K562 (cell line): ENCODE measurements at regions not wholly inside any gene's neighbourhood (a gene's known extent, or its start where the extent isn't known, plus 50 kb on each side); places are given as distances from the start of the nearest gene placed in this dataset.

ENCODE experiments used
- ATAC-seq: fragments of 200-7000 bp; cut with Tn5 transposase; 3 replicates; pipeline ENCODE4 v1.9.1; 2020; ENCODE audit warnings: moderate library complexity
- BruUV-seq: library from RNA; stranded (reverse); fragments of 400-500 nt; replicated peaks from 2 replicates; lab custom pipeline; 2021; lab: Mats Ljungman, UMichigan
- CTCF ChIA-PET: fragments of 300-600 bp; formaldehyde crosslinking; extraction: SDS; loops from one replicate; lab custom pipeline; 2021; ENCODE audit warnings: low intra/inter-chr PET ratio; lab: Yijun Ruan, JAX
- POLR2A ChIA-PET: fragments of 300-600, 350-650 bp; sonication (Branson Sonifier 250); formaldehyde crosslinking; extraction: SDS; loops from one replicate; lab custom pipeline; 2021; ENCODE audit warnings: antibody characterized with exemption, inconsistent platforms; lab: Yijun Ruan, JAX
- DNase-seq, 4 experiments: peaks; one replicate each; pipeline versions ENCODE4 v3.0.0 to v3.0.0-alpha.2; 2011 to 2018; ENCODE audit warnings: low spot score in 3 of 4, mixed read lengths in 3 of 4; ENCODE audit errors: extremely low read depth in 1 of 4
- FAIRE-seq: peaks from 2 replicates; lab custom pipeline; 2011; peaks lifted over from hg19 to GRCh38; lab: Jason Lieb, UNC
- H2AFZ ChIP-seq: 2 replicates; pipeline ENCODE4 v1.6.0; 2011; ENCODE audit warnings: low read depth, low read length, control low read depth, inconsistent platforms
- H3K27ac ChIP-seq: fragments of 200-600 bp; 3 replicates; pipeline ENCODE4 v1.8.0; 2011; ENCODE audit warnings: low read depth, mild to moderate bottlenecking, control low read depth, inconsistent platforms, low read length, moderate library complexity, mixed read lengths; ENCODE audit errors: extremely low read depth
- H3K27me3 ChIP-seq, 2 experiments: fragments of 300-600 bp in 1 of 2; 2 replicates in 1 of 2; 3 replicates in 1 of 2; pipeline versions ENCODE4 v1.6.0 to v1.8.0; 2011; ENCODE audit warnings: inconsistent platforms in 2 of 2, low read length in 2 of 2, mild to moderate bottlenecking in 1 of 2, mixed read lengths in 1 of 2, moderate library complexity in 1 of 2; ENCODE audit not compliant: control insufficient read depth in 2 of 2, insufficient read depth in 2 of 2
- H3K36me3 ChIP-seq: fragments of 300-600 bp; 3 replicates; pipeline ENCODE4 v1.8.0; 2011; ENCODE audit warnings: mild to moderate bottlenecking, low read length, inconsistent platforms; ENCODE audit not compliant: control insufficient read depth, insufficient read depth
- H3K4me1 ChIP-seq, 2 experiments: fragments of 200-600 bp in 1 of 2; replicated peaks in 1 of 2; 2 replicates in 1 of 2; 3 replicates in 1 of 2; pipeline versions ENCODE4 v1.5.1 to v1.8.0; 2011; ENCODE audit warnings: inconsistent platforms in 2 of 2, low read length in 2 of 2, mild to moderate bottlenecking in 1 of 2, mixed read lengths in 1 of 2, moderate library complexity in 1 of 2; ENCODE audit not compliant: control insufficient read depth in 2 of 2, insufficient read depth in 2 of 2
- H3K4me2 ChIP-seq: 2 replicates; pipeline ENCODE4 v1.6.1; 2011; ENCODE audit warnings: low read length, control low read depth, inconsistent platforms, mixed read lengths; ENCODE audit not compliant: insufficient read depth
- H3K4me3 ChIP-seq: fragments of 200-600 bp; sonication (generic), shearing (Covaris generic); 2 replicates; pipeline ENCODE4 v1.5.1; 2016; ENCODE audit warnings: control low read depth, inconsistent platforms
- H3K79me2 ChIP-seq: fragments of 200-600 bp; 3 replicates; pipeline ENCODE4 v1.8.0; 2011; ENCODE audit warnings: low read length, inconsistent platforms; ENCODE audit not compliant: control insufficient read depth, insufficient read depth
- H3K9ac ChIP-seq, 2 experiments: 2 replicates each; pipeline versions ENCODE4 v1.6.0 to v1.6.1; 2011; ENCODE audit warnings: low read depth in 2 of 2, low read length in 2 of 2, control low read depth in 1 of 2, inconsistent platforms in 1 of 2, mild to moderate bottlenecking in 1 of 2, mixed read lengths in 1 of 2; ENCODE audit not compliant: insufficient read depth in 1 of 2
- H3K9me1 ChIP-seq: one replicate; pipeline ENCODE4 v1.6.0; 2011; ENCODE audit warnings: inconsistent platforms, mild to moderate bottlenecking, low read length, moderate library complexity; ENCODE audit not compliant: control insufficient read depth, insufficient read depth
- H3K9me3 ChIP-seq: replicated peaks from 2 replicates; pipeline ENCODE4 v1.5.1; 2011; ENCODE audit warnings: low read depth, low read length, inconsistent platforms; ENCODE audit not compliant: control insufficient read depth, insufficient read depth
- H4K20me1 ChIP-seq: replicated peaks from 2 replicates; pipeline ENCODE4 v1.6.1; 2011; ENCODE audit warnings: low read length, inconsistent platforms, mixed read lengths; ENCODE audit not compliant: control insufficient read depth, insufficient read depth
- ARNT ChIP-seq, 2 experiments: fragments of 450-650 bp; IDR thresholded peaks; 2 replicates each; pipeline ENCODE4 v1.6.1; 2016; ENCODE audit warnings: mild to moderate bottlenecking in 1 of 2
- ASH1L ChIP-seq: fragments of 450-650 bp; IDR thresholded peaks from 2 replicates; pipeline ENCODE4 v1.6.1; 2018; ENCODE audit warnings: borderline replicate concordance, mild to moderate bottlenecking, low read depth; ENCODE audit not compliant: partially characterized antibody
- BCOR ChIP-seq: fragments of 450-650 bp; IDR thresholded peaks from 2 replicates; pipeline ENCODE4 v1.6.1; 2016
- HOXB6 ChIP-seq: fragments of 250-450 bp; sonication (Bioruptor Pico); IDR thresholded peaks from 2 replicates; pipeline ENCODE4 v1.5.1; 2022; ENCODE audit warnings: mild to moderate bottlenecking, borderline replicate concordance
- KAT7 ChIP-seq: sonication (generic); formaldehyde crosslinking; IDR thresholded peaks from 2 replicates; pipeline ENCODE4 v1.8.0; 2022; ENCODE audit warnings: missing genetic modification reagents, mild to moderate bottlenecking, borderline replicate concordance
- MTA1 ChIP-seq: fragments of 450-650 bp; IDR thresholded peaks from 2 replicates; pipeline ENCODE4 v1.6.1; 2017; ENCODE audit warnings: borderline replicate concordance
- MXI1 ChIP-seq: IDR thresholded peaks from 2 replicates; pipeline ENCODE4 v1.6.1; 2011; ENCODE audit warnings: low read depth, mild to moderate bottlenecking, improper control_type of control experiment, low read length
- MYBL2 ChIP-seq, 2 experiments: fragments of 450-650 bp in 1 of 2; sonication (generic) in 1 of 2; formaldehyde crosslinking in 1 of 2; IDR thresholded peaks; 2 replicates each; pipeline versions ENCODE4 v1.6.1 to v1.8.1; 2017 to 2022; ENCODE audit warnings: borderline replicate concordance in 1 of 2, inconsistent platforms in 1 of 2, low read depth in 1 of 2, mild to moderate bottlenecking in 1 of 2, missing genetic modification reagents in 1 of 2, moderate library complexity in 1 of 2
- NBN ChIP-seq: fragments of 450-650 bp; IDR thresholded peaks from 2 replicates; pipeline ENCODE4 v1.6.1; 2016; ENCODE audit warnings: low read depth, mild to moderate bottlenecking
- POLR3A ChIP-seq: IDR thresholded peaks from 2 replicates; pipeline ENCODE4 v1.6.1; 2011; ENCODE audit warnings: borderline replicate concordance, mild to moderate bottlenecking, moderate library complexity; ENCODE audit not compliant: insufficient read length, insufficient read depth; ENCODE audit errors: extremely low read depth
- STAT5B ChIP-seq: fragments of 250-450 bp; sonication (Bioruptor Pico); IDR thresholded peaks from 2 replicates; pipeline ENCODE4 v1.8.0; 2021; ENCODE audit warnings: mild to moderate bottlenecking, inconsistent platforms
- TAF1 ChIP-seq: IDR thresholded peaks from 2 replicates; pipeline ENCODE4 v1.6.1; 2011; ENCODE audit warnings: mild to moderate bottlenecking, low read length, moderate library complexity; ENCODE audit not compliant: insufficient read depth, control insufficient read depth, severe bottlenecking; ENCODE audit errors: extremely low read depth
- WGBS: fragments of 100-300 bp; shearing (Covaris generic); methylation state at CpG from one replicate; pipeline ENCODE4 v1.1.6; 2016; ENCODE audit warnings: low coverage, mixed read lengths; ENCODE audit not compliant: insufficient coverage; ENCODE audit errors: missing lambda C conversion rate; 5-methylcytosine and 5-hydroxymethylcytosine counted together
- in situ Hi-C: fragments of 300-500 bp; cut with MboI; formaldehyde crosslinking; loops from 4 replicates; pipeline ENCODE4 v1.15.0; 2018; ENCODE audit warnings: inconsistent platforms, mixed read lengths
- intact Hi-C: fragments of 100-400 bp; cut with micrococcal nuclease; formaldehyde crosslinking; loops from 2 replicates; pipeline ENCODE4 v1.14.2; 2022
- TF ChIP-seq, protein P1 (sequence below): fragments of 250-450 bp; sonication (Bioruptor Pico); IDR thresholded peaks from 2 replicates; pipeline ENCODE4 v1.9.0; 2021; ENCODE audit warnings: mild to moderate bottlenecking
- TF ChIP-seq, protein P2 (sequence below), 2 experiments: fragments of 450-650 bp in 1 of 2; IDR thresholded peaks; 2 replicates each; pipeline ENCODE4 v1.6.1; 2011 to 2017; ENCODE audit warnings: low read depth in 2 of 2, antibody characterized with exemption in 1 of 2, borderline replicate concordance in 1 of 2, low read length in 1 of 2, mild to moderate bottlenecking in 1 of 2, mixed read lengths in 1 of 2; ENCODE audit not compliant: control insufficient read depth in 1 of 2

DNA sequence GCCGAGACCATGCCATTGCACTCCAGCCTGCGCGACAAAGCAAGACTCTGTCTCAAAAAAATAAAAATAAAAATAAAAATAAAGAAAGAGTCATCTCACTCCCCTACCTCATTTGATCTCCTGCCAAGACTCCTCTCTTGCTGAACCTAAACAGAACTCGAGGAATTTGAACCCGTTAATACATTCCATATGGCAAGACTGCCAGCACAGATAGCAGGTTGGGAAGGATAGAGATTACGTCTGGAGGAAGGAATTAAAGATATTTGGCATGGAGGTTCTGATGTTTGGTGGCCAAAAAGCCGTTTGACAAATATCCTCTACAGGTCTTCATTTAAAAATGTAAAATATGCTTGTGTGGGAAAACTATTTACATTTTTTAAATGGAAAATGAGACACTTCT is 549.6 kb downstream of the HTR7 start:
- Histone ChIP-seq H2AFZ (no peak overlapping the region), H3K27ac (no peak overlapping the region), H3K9ac (no peak overlapping the region), H3K9me3 (no peaks in the 10 kb centered on the region), H3K4me1 (no peaks in the 10 kb centered on the region), H4K20me1 (no peaks in the 10 kb centered on the region), H3K4me2 (no peak overlapping the region), H3K27me3 (no peaks in the 10 kb centered on the region), H3K9me1 (no peaks in the 10 kb centered on the region), H3K36me3 (no peaks in the 10 kb centered on the region), H3K79me2 (no peaks in the 10 kb centered on the region), H3K4me3 (no peak overlapping the region)
- POLR2A ChIA-PET: no interaction called here
- ATAC-seq (no peak), DNase-seq (no peak), FAIRE-seq (no peak)
- TF ChIP-seq STAT5B (no peak), POLR3A (no peak), MXI1 (no peak), MTA1 (no peak), MYBL2 (IDR thresholded peaks at IDR 0.05; ENCODE audit: low read depth) (no peak), MYBL2 (CRISPR knock-in tag; IDR thresholded peaks at IDR 0.05; ENCODE audit: borderline replicate concordance) (no peak), ASH1L (no peak), ARNT (IDR thresholded peaks at IDR 0.05) (no peak), KAT7 (no peak), BCOR (no peak), NBN (no peak), TAF1 (no peak), HOXB6 (CRISPR knock-in tag) (no peak)
- TF ChIP-seq, protein P1, sequence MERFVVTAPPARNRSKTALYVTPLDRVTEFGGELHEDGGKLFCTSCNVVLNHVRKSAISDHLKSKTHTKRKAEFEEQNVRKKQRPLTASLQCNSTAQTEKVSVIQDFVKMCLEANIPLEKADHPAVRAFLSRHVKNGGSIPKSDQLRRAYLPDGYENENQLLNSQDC (CRISPR knock-in tag): no peak
- TF ChIP-seq, protein P2, sequence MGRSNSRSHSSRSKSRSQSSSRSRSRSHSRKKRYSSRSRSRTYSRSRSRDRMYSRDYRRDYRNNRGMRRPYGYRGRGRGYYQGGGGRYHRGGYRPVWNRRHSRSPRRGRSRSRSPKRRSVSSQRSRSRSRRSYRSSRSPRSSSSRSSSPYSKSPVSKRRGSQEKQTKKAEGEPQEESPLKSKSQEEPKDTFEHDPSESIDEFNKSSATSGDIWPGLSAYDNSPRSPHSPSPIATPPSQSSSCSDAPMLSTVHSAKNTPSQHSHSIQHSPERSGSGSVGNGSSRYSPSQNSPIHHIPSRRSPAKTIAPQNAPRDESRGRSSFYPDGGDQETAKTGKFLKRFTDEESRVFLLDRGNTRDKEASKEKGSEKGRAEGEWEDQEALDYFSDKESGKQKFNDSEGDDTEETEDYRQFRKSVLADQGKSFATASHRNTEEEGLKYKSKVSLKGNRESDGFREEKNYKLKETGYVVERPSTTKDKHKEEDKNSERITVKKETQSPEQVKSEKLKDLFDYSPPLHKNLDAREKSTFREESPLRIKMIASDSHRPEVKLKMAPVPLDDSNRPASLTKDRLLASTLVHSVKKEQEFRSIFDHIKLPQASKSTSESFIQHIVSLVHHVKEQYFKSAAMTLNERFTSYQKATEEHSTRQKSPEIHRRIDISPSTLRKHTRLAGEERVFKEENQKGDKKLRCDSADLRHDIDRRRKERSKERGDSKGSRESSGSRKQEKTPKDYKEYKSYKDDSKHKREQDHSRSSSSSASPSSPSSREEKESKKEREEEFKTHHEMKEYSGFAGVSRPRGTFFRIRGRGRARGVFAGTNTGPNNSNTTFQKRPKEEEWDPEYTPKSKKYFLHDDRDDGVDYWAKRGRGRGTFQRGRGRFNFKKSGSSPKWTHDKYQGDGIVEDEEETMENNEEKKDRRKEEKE (IDR thresholded peaks at IDR 0.05; ENCODE audit: borderline replicate concordance in 1 of 2, control insufficient read depth in 1 of 2, low read depth in 2 of 2, low read length in 1 of 2): no peak
- intact Hi-C loops (no loop called here), in situ Hi-C loops (no loop called here)
- no TSS peak for BruUV-seq
- WGBS: 0% methylated on average over 4 of the region's 7 CpGs
- CTCF ChIA-PET: no interaction called here
